Right lung (tissue), 2 donors: ENCODE measurements at regions not wholly inside any gene's neighbourhood (a gene's known extent, or its start where the extent isn't known, plus 50 kb on each side); places are given as distances from the start of the nearest gene placed in this dataset.
"Not testable (repeated sequence)": the region's sequence is repeated elsewhere in the genome, so short reads cannot be mapped to it uniquely, and the experiment has no call there.

ENCODE experiments used
- DNase-seq, 2 donors: peaks; one replicate each; pipeline ENCODE4 v3.0.0-alpha.2; 2013

DNA sequence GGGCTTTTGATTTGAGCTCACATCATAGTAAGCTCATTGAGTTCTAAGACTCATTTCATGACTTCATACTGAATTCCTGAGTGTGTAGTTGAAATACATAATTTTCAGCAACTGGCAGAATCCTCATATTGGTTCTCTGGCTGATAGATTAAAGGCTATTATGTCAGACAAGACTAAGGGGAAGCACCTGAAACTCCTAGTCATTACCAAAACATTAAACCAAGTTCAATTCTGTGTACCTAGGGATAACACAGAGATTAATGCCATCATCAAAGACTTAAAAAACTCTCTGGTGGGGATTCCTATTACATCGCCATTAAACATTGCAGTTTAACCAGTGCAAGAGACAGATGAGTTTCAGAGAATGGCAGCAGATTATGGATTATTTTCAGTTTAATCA, 339.1 kb downstream of the PTPRC start:
- no peak for DNase-seq

DNA sequence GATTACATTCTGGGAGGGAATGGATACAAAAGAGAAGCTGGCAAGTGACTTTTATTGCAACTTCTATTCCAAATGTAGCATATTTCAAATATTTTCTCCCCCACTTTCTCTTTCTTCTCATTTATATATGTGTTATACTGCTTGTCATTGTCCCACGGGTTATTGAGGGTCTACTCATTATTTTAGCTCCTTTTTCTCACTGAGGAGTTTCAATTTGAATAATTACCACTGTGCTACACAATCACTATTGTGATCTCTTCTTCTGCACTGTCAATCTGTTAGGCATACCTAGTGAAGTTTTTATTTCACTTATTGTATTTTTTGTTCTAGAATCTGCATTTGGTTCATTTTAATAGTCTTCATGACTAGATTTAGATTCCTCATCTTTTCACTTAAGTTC, 339.7 kb downstream of the PTPRC start:
- DNase-seq = no peak

DNA sequence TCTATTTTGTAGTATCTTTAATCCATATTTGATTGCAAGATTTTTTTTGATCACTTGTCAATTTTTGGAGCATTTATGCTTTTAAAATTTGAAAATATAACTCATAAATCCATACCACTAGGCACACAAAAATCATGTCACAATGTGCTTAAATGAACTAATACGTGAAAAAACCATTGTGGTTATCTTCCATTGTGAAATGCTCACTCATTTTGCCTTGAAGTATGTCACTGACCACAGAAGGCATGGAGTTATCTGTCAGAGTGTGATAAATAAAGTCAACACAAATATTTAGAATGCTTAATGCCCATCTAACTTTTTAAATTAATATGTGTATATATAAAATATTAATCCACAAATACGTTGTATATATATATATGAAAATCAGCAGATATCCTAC, 347.2 kb downstream of the PTPRC start:
- DNase-seq = no peak

DNA sequence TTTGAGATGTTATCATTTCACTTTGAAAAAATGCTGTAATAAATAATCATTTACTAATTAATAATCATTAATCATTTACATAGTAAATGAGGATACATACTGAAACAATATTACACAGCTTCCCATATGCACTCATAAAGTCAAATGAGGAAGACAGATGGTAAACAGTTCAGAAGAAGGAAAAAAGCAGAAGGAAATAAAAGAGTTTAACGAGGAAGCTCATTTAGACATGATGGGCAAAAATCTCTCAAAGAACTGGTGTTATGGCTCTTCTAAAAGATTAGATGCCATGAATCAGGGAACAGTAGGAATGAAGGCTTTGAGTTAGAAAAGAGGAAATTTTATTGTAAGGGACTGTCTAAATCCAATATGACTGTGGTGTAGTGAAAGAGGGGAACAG, 347.6 kb downstream of the PTPRC start:
- DNase-seq = no peak

DNA sequence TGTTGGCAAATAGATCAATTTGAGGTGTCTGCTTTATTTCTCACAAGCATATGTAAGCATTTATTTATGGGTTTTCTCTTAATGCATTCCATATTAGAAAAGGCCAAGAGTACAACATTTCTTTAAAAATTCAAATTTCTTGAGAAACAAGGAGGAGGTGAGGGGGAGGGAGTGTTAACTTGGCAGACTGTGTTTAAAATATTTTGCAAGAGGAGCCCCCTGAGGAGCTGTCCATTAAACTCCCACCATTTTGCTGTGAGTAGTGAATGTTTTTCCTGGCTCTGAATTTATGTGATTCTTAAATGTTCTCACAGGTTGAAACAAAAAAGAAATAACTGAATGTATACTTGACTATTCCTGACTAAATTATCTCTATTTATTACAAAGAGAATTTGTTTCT, 363.8 kb downstream of the PTPRC start:
- no peak for DNase-seq

DNA sequence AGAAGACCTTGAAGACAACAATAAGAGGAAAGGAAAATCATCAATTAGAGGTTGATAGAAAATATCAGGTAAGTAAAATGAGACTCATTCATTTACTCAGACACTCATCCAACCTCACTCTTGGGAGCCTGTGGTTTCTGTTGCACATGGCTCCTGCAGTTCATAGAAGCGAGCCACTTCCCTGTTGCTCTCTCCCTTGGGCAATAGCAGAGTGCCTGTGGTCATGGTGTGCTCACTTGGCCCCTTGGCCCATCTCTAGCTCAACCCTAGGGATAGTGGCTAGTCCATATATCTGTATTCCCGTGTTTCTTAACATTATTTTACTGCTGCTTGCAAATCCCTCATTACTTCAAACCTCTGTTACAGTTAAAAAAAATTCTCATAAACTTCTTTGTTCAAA, 368.6 kb downstream of the PTPRC start:
- DNase-seq = no peak

DNA sequence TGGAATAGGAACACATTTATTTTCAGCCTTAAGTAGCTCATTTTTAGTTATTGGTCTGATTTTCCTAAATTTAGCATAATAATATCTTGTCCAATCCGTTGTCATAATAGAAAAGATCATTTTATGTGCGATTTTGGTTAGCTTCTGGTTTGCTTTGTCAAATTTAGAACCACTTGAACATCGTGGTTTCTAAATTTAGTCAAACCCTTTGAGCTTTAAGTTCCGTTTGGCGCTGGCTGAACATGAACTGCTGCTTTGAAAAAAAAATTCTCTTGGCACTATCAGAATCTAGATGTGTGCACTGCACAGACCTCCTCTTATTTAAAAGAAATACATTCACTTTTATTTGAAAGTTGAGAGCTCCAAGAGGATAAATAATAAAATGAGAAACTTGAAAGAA, 370.6 kb downstream of the PTPRC start:
- no peak for DNase-seq

DNA sequence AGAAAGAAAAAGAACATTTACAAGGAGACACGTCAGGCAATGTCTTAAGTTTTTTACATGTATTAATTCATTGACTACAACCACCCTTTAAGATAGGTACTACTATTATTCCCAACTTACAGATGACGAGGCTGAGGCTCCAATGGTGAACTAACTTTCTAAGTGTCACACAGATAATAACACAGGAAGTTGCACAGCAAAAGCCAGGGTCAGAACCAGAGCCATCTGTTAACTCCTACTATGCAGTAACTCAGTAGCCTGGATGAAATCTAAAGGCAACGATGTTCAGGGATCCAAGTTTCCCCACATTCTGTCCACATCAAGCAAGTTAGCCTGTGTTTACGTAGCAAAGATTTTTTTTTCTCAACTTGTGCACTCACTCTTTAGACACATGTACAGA, 371.7 kb downstream of the PTPRC start:
- no peak for DNase-seq

DNA sequence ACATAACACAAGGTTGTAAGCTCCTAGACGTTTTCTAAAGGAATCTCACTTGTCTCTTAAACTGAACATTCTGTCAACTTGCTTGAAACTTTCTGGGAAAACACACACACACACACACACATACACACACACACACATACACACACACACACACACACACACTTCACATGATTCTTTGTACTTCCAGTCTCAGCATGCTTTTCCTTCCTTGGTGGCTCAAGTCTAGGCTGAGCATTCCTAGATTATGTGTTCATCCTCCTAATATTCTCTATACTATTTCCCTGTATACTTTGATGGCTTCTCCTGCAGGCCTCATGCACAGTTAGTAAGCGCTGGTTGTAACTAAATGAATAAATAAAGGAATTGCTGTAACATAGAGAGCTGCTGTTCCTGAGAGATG, 372.1 kb downstream of the PTPRC start:
- DNase-seq = no peak

DNA sequence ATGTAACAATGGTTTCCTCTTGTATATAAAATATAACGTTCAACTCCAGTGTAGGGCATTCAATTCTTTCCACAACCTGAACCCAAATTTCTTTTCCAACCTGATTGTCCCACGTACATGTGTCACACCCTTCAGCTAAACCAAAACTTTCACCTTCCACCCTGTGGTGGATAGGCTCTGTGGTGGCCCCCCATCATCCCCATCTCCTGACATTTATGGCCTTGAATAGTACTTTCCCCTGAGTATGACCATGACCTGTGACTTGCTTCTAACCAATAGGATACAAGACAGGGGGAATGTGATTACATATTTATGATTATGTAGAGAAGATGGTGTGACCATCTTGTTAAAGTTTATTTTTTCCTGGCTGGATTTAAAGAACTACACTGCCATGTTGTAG, 377.0 kb downstream of the PTPRC start:
- no peak for DNase-seq

DNA sequence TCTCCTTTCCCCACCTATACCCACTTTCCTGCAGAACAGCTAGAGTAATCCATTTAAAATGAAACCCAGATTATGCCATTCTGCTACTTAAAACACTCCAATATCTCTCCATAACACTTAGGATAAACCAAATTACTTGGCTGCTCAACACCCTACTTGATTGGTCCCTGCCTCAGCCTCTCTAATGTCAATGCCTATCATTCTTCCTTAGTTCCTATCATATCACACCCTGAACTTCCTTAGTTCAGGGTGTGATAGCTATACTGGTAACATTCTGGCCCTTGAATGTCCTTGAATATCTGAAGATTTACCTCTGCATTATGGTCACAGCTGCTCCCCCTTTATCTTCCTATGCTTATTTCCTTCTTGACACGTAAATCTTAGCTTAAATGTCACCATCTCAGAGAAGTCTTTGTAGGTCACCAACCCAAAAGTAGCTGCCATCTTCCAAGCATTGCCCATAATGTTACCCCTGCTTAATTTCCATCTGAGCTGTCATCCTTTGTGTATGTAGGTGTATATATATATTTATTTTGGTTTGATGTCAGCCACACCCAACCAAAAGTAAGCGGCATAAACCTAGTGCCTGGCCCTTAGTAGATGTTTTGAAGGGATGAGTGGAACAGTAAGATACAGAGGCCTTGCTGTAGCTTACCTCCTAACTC, 379.8 kb downstream of the PTPRC start:
- DNase-seq = no peak

DNA sequence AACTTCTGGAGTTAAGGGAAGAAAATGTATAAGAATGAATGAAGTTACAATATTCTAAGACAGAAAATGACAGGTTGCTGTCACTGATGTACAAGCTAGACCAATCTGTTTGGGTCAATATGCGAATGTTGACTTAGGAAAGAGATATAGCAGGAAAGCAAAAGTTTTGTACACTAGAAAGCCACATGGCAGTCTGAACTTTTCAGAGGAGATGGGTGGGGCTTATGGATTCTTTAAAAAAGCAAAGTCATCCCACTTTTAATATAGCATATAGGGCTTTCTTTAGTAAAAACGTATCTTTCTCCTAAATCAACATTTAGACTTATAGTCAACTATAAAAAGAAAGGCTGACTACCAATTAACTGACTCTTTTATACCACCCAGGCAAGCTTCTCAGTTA, 381.2 kb downstream of the PTPRC start:
- no peak for DNase-seq

DNA sequence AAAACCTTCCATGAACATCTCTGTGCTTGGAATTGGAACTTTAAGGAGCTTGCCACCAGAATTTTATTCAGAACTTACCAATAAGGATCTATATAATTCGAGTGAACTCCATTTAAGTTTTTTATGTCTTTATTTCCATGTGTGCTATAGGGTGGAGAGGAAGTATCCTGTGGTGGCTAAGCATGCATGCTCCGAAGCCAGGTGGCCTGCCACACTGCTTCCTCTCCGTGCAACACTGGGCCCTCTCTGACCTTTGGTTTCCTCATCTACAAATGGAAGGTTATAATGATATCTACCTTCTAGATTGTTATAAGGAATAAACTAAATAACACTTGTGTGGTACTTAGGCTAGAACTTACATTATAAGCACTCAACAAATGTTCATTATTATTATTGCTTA, 382.1 kb downstream of the PTPRC start:
- no peak for DNase-seq

DNA sequence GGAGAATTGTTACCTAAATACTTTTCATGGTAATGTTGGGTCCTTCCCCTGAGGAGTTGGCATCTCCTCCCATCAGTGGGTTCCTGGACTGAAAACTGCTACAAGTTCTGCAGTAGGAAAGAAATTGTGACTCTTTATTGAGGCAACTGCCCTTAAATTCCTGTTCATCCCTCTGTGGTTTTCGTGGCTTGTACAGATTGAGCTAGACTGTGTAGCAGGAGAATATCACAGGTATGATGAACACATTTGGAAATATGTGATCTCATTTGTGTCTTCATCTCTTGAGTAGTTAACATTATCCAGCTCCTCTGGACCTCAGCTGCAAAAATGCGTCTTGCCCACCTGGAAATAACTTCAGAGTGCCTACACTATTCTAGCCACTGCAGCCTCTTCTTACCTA, 390.6 kb downstream of the PTPRC start:
- no peak for DNase-seq

DNA sequence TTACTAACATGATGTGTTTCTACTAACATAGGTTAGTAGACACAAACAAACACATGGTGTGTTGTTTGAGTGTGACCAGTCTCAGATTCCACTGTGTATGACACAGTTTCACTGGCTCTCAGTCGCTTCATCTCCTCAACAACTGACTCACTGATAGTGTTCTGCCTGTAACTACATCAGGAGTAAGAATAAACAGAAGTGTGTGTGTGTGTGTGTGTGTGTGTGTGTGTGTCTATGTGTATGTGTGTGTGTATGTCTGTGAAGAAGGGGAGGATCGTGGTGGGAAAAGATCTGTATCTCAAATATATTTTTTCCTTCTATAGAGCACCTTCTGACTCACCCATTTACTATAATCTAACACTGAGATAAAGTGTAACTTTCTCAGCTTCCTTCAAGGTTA, 391.0 kb downstream of the PTPRC start:
- DNase-seq = no peak

DNA sequence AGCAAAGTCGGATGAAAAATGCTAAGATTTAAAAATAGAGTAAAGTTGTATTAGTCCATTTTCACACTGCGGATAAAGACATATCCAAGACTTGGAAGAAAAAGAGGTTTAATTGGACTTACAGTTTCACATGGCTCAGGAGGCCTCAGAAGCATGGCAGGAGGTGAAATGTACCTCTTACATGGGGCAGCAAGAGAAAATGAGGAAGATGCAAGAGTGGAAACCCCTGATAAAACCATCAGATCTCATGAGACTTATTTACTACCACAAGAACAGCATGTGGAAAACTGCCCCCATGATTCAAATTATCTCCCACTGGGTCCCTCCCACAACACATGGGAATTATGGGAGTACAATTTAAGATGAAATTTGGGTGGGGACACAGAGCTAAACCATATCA, 391.7 kb downstream of the PTPRC start:
- not testable (repeated sequence) for DNase-seq

DNA sequence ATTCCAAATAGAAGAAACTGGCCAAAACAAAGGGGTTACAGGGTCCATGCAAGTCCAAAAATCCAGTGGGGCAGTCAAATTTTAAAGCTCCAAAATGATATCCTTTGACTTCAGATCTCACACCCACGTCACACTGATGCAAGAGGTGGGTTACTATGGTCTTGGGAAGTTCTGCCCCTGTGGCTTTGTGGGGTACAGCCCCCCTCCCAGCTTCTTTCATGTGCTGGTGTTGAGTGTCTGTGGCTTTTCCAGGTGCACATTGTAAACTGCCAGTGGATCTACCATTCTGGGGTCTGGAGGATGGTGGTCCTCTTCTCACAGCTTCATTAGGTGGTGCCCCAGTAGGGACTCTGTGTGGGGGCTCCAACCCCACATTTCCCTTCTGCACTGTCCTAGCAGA, 392.3 kb downstream of the PTPRC start:
- not testable (repeated sequence) for DNase-seq

DNA sequence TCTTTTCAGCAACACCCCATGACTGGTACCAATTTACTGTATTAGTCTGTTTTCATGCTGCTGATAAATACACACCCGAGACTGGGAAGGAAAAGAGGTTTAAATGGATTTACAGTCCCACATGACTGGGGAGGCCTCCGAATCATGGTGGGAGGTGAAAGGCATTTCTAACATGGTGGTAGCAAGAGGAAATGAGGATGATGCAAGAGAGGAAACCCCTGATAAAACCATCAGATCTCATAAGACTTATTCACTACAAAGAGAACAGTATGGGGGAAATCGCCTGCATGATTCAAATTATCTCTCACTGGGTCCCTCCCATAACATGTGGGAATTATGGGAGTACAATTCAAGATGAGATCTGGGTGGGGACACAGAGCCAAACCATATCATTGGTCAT, 393.6 kb downstream of the PTPRC start:
- DNase-seq = not testable (repeated sequence)

DNA sequence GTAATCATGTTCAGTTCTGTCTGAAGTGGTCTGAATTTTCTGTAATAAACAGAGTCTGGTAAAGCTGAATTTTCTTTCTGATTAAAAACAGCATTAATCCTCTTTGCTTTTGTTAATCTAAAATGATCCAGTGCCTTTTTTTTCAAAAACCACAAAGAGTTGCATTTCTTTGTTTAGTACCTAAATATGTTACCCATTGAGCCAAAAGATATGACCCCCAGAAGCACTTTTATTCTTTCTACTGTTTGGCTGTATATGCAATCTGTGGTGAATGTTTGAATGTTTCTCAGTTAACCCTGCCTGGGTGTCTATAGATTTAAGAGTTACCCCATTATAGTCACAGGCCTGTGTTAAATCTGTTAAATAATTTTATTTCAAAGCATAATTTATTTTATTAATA, 394.8 kb downstream of the PTPRC start:
- DNase-seq = no peak

DNA sequence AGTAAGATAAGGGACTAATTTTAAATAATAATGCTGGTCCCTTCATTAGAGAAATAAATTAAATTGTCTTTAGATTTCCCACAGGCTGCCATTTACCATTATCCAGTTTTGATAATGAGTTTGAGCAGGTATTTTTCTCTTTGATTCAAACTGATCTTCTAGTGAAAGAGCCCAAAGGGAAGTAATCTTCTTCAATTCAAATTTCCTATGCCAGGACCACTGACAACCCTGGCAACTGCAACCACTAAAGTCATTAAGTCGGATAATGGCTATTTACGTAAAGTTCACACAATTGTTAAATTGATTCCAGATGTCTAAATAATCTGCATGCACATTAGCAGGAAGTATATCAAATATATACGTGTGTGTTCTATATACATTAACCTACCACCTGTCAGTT, 399.3 kb downstream of the PTPRC start:
- no peak for DNase-seq

DNA sequence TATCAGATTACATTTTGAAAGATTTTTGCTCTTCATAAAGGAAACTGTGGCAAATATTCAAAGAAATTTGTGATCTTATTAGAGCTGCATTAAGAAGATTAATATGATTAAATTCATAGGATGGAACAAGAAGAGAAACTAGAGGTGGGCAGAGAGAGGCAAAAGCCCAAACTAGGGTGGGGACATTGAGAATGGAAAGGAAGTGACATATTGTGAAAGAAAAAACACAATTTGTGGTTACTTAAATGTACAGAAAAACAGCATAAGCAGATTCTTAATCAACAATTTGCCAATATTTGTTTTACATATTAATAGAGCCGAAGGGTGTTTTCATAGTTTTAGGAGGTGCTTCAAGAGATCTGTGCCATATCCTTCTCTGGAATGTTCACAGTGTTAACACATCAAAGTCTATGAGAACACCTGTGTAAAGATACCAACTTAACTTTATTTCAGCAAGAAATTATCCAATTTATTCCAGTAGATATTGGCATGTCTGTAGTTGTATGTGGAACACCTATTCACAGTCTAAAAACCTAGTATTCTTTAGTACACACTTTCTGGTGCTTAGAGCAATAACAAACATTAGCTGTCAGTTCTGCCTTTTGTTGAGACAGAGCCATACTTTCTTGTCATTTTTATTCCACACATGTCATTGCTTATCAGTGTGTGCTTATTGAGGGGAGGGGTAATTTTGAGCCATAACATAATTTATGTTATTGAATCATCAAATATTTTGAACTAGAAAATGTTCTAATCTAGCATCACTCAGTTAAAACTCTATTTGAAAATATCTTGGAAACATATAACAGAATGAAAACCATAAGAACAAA, 401.5 kb downstream of the PTPRC start:
- DNase-seq = no peak

DNA sequence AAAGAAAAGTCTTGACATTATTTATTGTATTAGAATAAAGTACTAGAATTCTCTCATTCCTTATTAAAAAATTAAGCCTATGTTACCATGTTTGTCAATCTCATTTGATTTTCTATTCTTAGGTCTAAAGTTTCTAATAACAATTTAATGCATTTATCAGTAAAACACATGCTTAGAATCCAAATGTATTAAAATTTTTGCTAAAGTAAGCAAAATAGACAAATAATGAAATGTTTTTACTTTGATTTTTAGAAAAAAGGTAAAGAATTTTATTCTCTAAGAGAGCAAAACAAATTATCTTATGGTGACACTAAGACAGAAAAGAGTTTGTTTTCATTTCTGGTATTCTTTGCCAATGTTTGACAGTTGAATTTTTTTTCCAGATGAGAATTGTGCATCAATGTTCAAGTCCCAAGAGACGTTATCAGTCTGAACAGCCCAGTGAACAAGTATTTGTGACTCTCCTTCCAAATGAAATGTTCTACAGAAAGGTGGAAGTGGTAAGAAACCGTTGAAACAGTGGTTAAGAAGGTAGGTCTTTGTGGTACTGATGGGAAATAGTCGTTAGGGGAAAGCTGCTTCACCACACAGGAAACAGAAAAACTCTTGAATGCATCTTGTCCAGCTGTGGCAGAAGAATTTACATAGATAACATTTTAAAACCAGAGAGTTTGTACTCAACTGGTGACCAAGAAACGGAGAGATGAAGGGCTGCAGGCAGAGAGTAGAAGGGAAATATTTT, 402.5 kb downstream of the PTPRC start:
- no peak for DNase-seq

DNA sequence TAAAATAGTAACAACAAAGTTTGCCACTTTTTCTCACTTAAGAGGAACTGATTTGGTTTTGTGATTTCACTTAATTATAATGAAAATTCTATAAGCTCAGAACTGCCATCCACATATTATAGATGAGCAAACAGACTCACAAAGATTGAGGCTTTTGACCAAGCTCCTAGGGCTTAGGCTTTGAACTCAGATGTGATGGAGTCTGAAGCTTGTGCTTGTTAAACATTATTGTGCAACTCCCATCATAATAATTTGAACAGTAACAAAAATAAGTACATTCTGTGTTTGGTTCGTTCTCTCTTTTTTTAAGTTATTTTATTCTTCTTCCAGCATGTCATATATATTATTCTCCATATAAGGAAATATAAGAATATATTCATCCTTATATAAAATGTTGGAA, 403.4 kb downstream of the PTPRC start:
- no peak for DNase-seq
